ENCODE measurements at regions not wholly inside any gene's neighbourhood (a gene's known extent, or its start where the extent isn't known, plus 50 kb on each side); places are given as distances from the start of the nearest gene placed in this dataset.
A peak's percentile ranks its signal among the peaks of the same experiment; 100 is the strongest.

DNA sequence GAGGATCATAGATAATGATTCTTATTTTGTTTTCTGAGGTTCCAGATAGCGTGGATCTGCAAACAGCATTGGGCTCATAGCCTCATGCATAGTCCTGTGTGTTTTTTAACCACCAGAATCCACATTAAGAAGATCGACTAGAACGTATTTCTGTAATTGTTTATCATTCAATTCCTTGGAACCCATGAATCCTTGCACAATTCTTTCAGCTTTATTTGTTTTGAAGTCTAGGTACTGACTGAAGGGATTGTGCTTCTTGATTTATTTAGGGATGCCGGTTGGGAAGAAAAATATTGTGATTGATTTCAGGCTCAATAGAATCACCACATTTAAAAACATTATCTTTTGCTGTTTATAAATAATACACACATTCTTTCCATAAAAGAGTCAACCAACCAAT lies 314.6 kb upstream of the ZNF717 start:
- H3K4me3 ChIP-seq (ENCODE audit: low read depth, low read length) = no peak overlapping the region
- ChIA-PET CTCF (no interaction called here), POLR2A (no interaction called here)
- no peaks in the 10 kb centered on the region for H3K27me3 ChIP-seq (ENCODE audit: control insufficient read depth, insufficient read depth, low read length)
- no peaks in the 10 kb centered on the region for H3K9me3 ChIP-seq (ENCODE audit: control insufficient read depth, insufficient read depth, low read length)
- no peak for DNase-seq (ENCODE audit: low read depth, low spot score)
- TF ChIP-seq, protein P1, sequence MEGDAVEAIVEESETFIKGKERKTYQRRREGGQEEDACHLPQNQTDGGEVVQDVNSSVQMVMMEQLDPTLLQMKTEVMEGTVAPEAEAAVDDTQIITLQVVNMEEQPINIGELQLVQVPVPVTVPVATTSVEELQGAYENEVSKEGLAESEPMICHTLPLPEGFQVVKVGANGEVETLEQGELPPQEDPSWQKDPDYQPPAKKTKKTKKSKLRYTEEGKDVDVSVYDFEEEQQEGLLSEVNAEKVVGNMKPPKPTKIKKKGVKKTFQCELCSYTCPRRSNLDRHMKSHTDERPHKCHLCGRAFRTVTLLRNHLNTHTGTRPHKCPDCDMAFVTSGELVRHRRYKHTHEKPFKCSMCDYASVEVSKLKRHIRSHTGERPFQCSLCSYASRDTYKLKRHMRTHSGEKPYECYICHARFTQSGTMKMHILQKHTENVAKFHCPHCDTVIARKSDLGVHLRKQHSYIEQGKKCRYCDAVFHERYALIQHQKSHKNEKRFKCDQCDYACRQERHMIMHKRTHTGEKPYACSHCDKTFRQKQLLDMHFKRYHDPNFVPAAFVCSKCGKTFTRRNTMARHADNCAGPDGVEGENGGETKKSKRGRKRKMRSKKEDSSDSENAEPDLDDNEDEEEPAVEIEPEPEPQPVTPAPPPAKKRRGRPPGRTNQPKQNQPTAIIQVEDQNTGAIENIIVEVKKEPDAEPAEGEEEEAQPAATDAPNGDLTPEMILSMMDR (IDR thresholded peaks at IDR 0.05; ENCODE audit: low read depth, low read length) = no peak
- no peak overlapping the region for H3K27ac ChIP-seq (ENCODE audit: low read depth, low read length)

DNA sequence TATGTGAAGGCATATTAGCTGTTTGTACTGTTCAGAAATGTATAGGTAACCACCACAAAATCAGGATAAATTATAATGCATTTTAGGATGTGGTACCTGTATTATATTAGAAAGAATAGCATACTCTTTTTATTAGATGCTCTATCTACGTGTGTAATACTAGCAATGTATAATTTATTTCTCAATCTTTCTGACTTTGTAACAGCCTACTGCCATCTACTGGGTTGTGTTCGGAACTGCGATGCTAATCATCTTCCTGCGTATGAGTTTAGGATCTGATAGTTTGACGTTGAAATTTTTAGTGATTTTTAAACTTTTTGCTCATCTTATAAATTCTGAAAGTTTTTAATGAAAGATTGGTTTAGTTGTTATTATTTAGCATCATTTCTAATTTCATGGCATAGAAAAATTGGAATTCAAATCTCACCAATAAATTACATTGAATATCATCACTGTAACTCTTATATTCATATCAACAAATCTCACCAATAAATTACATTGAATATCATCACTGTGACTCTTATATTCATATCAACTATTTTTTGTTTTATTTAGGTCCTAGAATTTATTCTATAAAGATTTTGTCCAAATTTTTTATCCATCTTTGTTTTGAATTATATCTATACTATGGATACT lies 322.7 kb upstream of the ZNF717 start:
- H3K4me3 ChIP-seq (ENCODE audit: low read depth, low read length) = no peak overlapping the region
- DNase-seq (ENCODE audit: low read depth, low spot score) = peak; percentile 24
- no peaks in the 10 kb centered on the region for H3K9me3 ChIP-seq (ENCODE audit: control insufficient read depth, insufficient read depth, low read length)
- ChIA-PET POLR2A (no interaction called here), CTCF (interaction anchor here (0.6 to 1.9 kb wide), 8 partner anchors 9 to 478 kb away, joined by 3 to 14 read pairs (median 4); no protein-coding TSS in a partner anchor)
- no peaks in the 10 kb centered on the region for H3K27me3 ChIP-seq (ENCODE audit: control insufficient read depth, insufficient read depth, low read length)
- TF ChIP-seq, protein P1 (IDR thresholded peaks at IDR 0.05; ENCODE audit: low read depth, low read length) = peak; percentile 93
- H3K27ac ChIP-seq (ENCODE audit: low read depth, low read length) = no peak overlapping the region

DNA sequence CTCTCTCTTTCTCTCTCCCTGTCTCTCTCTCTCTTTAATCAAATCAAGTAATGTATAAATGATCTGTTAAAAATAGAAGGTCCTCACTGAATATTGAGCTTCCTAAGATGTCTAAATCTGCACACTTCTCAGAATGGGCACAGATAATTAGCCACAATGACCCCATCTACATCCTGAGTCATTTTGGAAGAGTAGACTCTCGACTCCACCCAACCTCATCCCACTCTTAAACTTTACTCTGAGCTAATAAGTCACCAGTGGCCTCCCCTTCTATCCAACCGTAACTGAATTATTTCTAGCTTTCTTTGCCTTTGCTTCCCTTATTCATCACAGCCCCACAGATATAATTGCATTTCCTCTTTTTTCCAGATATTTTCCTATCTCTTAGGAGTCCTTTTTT lies 326.5 kb upstream of the ZNF717 start:
- Histone ChIP-seq H3K27ac (ENCODE audit: low read depth, low read length) (no peak overlapping the region), H3K9me3 (ENCODE audit: control insufficient read depth, insufficient read depth, low read length) (no peaks in the 10 kb centered on the region), H3K4me3 (ENCODE audit: low read depth, low read length) (no peak overlapping the region), H3K27me3 (ENCODE audit: control insufficient read depth, insufficient read depth, low read length) (no peaks in the 10 kb centered on the region)
- ChIA-PET POLR2A (no interaction called here), CTCF (interaction anchor here (0.6 to 2.4 kb wide), 5 partner anchors 86 to 474 kb away, joined by 3 to 7 read pairs (median 3); no protein-coding TSS in a partner anchor)
- TF ChIP-seq, protein P1 (IDR thresholded peaks at IDR 0.05; ENCODE audit: low read depth, low read length) = no peak
- no peak for DNase-seq (ENCODE audit: low read depth, low spot score)

DNA sequence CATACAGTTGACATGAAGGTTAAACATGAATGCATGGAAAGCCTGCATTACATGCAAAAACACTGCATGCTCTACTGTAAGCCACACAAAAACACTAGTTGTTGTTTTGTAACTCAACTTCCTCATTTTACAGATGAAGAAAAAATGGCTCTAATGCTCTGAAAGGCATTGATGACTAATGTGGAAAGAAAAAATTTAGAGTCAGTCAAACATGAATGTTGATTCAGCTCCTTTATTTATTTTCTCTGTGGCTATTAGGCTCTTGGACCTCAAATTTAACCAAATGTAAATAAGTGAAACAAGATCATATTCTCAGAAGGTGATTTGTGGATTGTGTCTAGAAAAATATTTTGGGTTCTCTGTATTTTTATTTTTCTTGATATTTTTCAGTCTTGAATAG lies 336.7 kb upstream of the ZNF717 start:
- no peaks in the 10 kb centered on the region for H3K27me3 ChIP-seq (ENCODE audit: control insufficient read depth, insufficient read depth, low read length)
- TF ChIP-seq, protein P1 (IDR thresholded peaks at IDR 0.05; ENCODE audit: low read depth, low read length) = no peak
- peak; percentile 6 for DNase-seq (ENCODE audit: low read depth, low spot score)
- ChIA-PET CTCF (interaction anchor here (1.7 kb wide), 1 partner anchor 448 kb away, joined by 4 read pairs; no protein-coding TSS in a partner anchor), POLR2A (no interaction called here)
- no peaks in the 10 kb centered on the region for H3K9me3 ChIP-seq (ENCODE audit: control insufficient read depth, insufficient read depth, low read length)
- H3K4me3 ChIP-seq (ENCODE audit: low read depth, low read length) = no peak overlapping the region
- no peak overlapping the region for H3K27ac ChIP-seq (ENCODE audit: low read depth, low read length)

DNA sequence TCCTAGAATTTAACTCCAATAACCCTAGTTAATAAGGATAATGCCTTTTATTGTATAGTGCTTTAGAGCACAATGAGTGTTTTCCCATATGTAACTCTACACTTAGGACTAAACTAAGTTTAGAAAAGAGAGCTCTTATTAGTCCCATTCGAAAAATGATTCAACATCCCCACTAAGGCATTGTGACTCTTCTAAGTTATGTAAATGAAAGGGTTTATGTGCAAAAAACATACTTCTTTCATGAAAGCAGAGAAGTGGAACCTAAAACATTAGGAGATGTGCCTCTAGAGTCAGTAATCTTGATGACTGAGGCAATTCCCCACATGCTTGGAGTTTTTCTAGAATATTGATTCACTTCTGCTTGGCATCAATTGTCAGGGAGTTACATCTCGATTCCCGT lies 344.1 kb upstream of the ZNF717 start:
- CTCF ChIA-PET = no interaction called here
- H3K27me3 ChIP-seq (ENCODE audit: control insufficient read depth, insufficient read depth, low read length) = no peaks in the 10 kb centered on the region
- H3K4me3 ChIP-seq (ENCODE audit: low read depth, low read length) = no peak overlapping the region
- H3K9me3 ChIP-seq (ENCODE audit: control insufficient read depth, insufficient read depth, low read length) = no peaks in the 10 kb centered on the region
- DNase-seq (ENCODE audit: low read depth, low spot score) = no peak
- POLR2A ChIA-PET = no interaction called here
- H3K27ac ChIP-seq (ENCODE audit: low read depth, low read length) = no peak overlapping the region
- TF ChIP-seq, protein P1 (IDR thresholded peaks at IDR 0.05; ENCODE audit: low read depth, low read length) = no peak
